Smooth muscle cell (in vitro differentiated cells): ENCODE measurements at regions not wholly inside any gene's neighbourhood (a gene's known extent, or its start where the extent isn't known, plus 50 kb on each side); places are given as distances from the start of the nearest gene placed in this dataset.

Source experiments
- DNase-seq: peaks from one replicate; lab custom pipeline; 2025; ENCODE audit not compliant: unreplicated experiment; lab: John Stamatoyannopoulos, UW
- H2AFZ ChIP-seq: fragments of 200-600 bp; sonication (generic); 2 replicates; pipeline ENCODE4 v1.6.0; 2016; ENCODE audit warnings: antibody characterized with exemption, low read depth, mild to moderate bottlenecking
- H3F3A ChIP-seq: fragments of 200-600 bp; sonication (generic); 2 replicates; pipeline ENCODE4 v1.6.0; 2017; ENCODE audit warnings: antibody characterized with exemption, low read depth
- H3K27ac ChIP-seq: fragments of 200-600 bp; sonication (generic); 2 replicates; pipeline ENCODE4 v1.5.1; 2016; ENCODE audit warnings: low read depth, mild to moderate bottlenecking
- H3K27me3 ChIP-seq: fragments of 200-600 bp; sonication (generic); 2 replicates; pipeline ENCODE4 v1.6.1; 2016; ENCODE audit warnings: low read depth, mild to moderate bottlenecking
- H3K36me3 ChIP-seq: fragments of 200-600 bp; sonication (generic); 2 replicates; pipeline ENCODE4 v1.5.1; 2016; ENCODE audit warnings: low read depth
- H3K4me1 ChIP-seq: fragments of 200-600 bp; sonication (generic); 2 replicates; pipeline ENCODE4 v1.5.1; 2016; ENCODE audit warnings: low read depth
- H3K4me2 ChIP-seq: fragments of 200-600 bp; sonication (generic); 2 replicates; pipeline ENCODE4 v1.6.0; 2016; ENCODE audit warnings: mild to moderate bottlenecking
- H3K4me3 ChIP-seq: fragments of 200-600 bp; sonication (generic); 2 replicates; pipeline ENCODE4 v1.5.1; 2016; ENCODE audit warnings: mild to moderate bottlenecking
- H3K79me2 ChIP-seq: fragments of 200-600 bp; sonication (generic); 2 replicates; pipeline ENCODE4 v1.6.0; 2016; ENCODE audit warnings: low read depth, mild to moderate bottlenecking
- H3K9ac ChIP-seq: fragments of 200-600 bp; sonication (generic); 2 replicates; pipeline ENCODE4 v1.6.0; 2016; ENCODE audit warnings: low read depth
- H3K9me3 ChIP-seq: fragments of 200-600 bp; sonication (generic); replicated peaks from 2 replicates; pipeline ENCODE4 v1.5.1; 2016; ENCODE audit warnings: low read depth
- H4K20me1 ChIP-seq: fragments of 200-600 bp; sonication (generic); 2 replicates; pipeline ENCODE4 v1.6.0; 2016; ENCODE audit warnings: low read depth
- WGBS: methylation state at CpG from one replicate; pipeline ENCODE4 v1.1.7; 2016; ENCODE audit warnings: low lambda C conversion rate; 5-methylcytosine and 5-hydroxymethylcytosine counted together
- TF ChIP-seq, protein P1 (sequence below): fragments of 200-600 bp; sonication (generic); IDR thresholded peaks from 2 replicates; pipeline ENCODE4 v1.5.1; 2017; ENCODE audit warnings: borderline replicate concordance, mild to moderate bottlenecking, antibody characterized with exemption; ENCODE audit not compliant: insufficient read depth, poor library complexity, severe bottlenecking

DNA sequence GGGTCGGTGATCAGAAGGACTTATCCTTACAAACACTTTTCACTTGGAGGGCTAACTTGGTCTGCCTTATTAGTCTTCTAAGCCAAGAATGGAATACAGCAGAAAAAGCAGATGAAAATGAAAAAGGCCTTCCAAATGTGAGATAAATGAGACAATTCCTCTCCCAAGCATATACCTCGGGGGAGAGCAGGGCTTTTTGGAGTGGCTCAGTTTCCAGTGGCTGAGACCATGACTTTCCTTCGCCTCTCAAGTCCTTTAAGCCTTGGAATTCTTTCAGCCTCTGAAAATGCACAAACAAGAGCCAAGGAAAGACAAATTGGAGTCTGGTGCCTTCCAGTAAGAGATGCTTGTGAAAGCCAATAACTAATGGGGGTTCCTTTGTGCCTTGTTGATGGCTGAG is 130.9 kb downstream of the DTWD1 start:
- H2AFZ ChIP-seq: no peak overlapping the region

DNA sequence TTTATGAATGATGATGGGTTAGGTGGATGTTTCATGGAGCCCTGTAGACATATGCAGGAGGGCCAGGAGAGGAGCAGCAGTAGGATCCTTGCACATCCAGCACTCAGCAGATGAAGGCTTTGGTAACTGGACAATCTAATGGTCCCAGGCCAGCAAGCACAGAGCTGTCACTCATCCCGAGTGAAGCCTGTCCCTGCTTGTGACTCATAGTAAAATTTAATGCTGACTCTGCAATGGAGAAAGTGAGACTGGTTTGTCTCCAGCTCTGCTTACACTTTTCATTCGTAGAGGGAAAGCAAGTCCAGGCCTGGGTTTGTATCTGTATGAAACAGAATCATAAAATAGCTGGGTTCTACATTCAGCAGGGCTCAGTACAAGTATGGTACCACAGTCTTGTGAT is 131.7 kb downstream of the DTWD1 start:
- H3K27ac ChIP-seq: no peak overlapping the region
- H4K20me1 ChIP-seq: no peaks in the 10 kb centered on the region
- no peaks in the 10 kb centered on the region for H3K9me3 ChIP-seq
- no peak overlapping the region for H3K9ac ChIP-seq
- H3K27me3 ChIP-seq: no peaks in the 10 kb centered on the region
- no peak overlapping the region for H2AFZ ChIP-seq
- H3K4me2 ChIP-seq: no peak overlapping the region
- 57% methylated on average over 2 of the region's 2 CpGs for WGBS
- no peaks in the 10 kb centered on the region for H3K36me3 ChIP-seq
- DNase-seq: no peak
- no peaks in the 10 kb centered on the region for H3F3A ChIP-seq
- no peaks in the 10 kb centered on the region for H3K79me2 ChIP-seq
- H3K4me1 ChIP-seq: no peaks in the 10 kb centered on the region
- TF ChIP-seq, protein P1, sequence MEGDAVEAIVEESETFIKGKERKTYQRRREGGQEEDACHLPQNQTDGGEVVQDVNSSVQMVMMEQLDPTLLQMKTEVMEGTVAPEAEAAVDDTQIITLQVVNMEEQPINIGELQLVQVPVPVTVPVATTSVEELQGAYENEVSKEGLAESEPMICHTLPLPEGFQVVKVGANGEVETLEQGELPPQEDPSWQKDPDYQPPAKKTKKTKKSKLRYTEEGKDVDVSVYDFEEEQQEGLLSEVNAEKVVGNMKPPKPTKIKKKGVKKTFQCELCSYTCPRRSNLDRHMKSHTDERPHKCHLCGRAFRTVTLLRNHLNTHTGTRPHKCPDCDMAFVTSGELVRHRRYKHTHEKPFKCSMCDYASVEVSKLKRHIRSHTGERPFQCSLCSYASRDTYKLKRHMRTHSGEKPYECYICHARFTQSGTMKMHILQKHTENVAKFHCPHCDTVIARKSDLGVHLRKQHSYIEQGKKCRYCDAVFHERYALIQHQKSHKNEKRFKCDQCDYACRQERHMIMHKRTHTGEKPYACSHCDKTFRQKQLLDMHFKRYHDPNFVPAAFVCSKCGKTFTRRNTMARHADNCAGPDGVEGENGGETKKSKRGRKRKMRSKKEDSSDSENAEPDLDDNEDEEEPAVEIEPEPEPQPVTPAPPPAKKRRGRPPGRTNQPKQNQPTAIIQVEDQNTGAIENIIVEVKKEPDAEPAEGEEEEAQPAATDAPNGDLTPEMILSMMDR: no peak
- no peak overlapping the region for H3K4me3 ChIP-seq

More for the DNA sequence above, 130.9 kb downstream of the DTWD1 start:
- WGBS: 89% methylated on average over 3 of the region's 3 CpGs
- TF ChIP-seq, protein P1: no peak
- Histone ChIP-seq H3K9ac (no peak overlapping the region), H3F3A (no peaks in the 10 kb centered on the region), H3K9me3 (no peaks in the 10 kb centered on the region), H3K27me3 (no peaks in the 10 kb centered on the region), H3K36me3 (no peaks in the 10 kb centered on the region), H3K79me2 (no peaks in the 10 kb centered on the region), H3K27ac (no peak overlapping the region), H3K4me2 (no peak overlapping the region), H4K20me1 (no peaks in the 10 kb centered on the region), H3K4me1 (no peaks in the 10 kb centered on the region), H3K4me3 (no peak overlapping the region)
- no peak for DNase-seq

DNA sequence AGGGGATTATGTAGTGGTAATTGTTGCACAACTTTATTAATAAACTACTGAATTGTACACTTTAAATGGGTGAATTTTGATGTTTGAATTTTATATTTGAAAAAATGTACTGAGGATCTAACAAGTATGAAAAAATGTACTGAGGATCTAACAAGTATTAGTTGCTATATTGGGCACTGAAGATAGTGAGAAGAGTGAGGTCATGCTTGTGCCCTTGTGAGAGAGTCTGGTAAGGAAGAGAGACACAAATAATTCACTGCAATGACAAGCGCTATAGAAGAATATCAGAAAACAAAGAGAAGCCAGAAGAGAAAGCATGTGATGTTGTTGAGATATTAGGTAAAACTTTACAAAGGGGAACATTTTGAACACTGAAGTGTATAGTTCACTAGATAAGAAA is 137.6 kb downstream of the DTWD1 start:
- Histone ChIP-seq H3F3A (no peaks in the 10 kb centered on the region), H4K20me1 (no peaks in the 10 kb centered on the region)

DNA sequence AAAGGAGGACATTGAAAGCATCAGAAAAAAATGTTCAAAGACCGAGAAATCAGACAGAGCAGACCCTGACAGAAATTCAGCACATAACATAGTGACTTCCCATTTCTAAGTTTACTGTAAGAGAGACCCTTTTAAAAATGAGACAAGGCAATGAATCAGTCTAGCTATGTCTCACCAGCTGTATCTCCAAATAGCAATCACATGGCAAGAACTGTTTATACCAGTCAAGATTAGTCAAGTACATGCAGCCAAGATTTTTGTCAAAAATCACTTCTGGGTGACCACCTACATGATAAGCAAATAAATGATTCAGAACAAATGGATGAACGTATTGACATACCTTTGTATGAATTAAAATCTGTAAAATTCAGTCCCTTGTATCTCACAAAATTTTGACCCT is 138.0 kb downstream of the DTWD1 start:
- Histone ChIP-seq H3F3A (no peaks in the 10 kb centered on the region), H3K9me3 (peaks cover 12% of the 10 kb centered on the region), H3K27ac (no peak overlapping the region), H3K27me3 (no peaks in the 10 kb centered on the region), H4K20me1 (no peaks in the 10 kb centered on the region), H2AFZ (no peak overlapping the region), H3K79me2 (no peaks in the 10 kb centered on the region), H3K9ac (no peak overlapping the region), H3K36me3 (peaks cover 9% of the 10 kb centered on the region), H3K4me1 (no peaks in the 10 kb centered on the region), H3K4me3 (no peak overlapping the region), H3K4me2 (no peak overlapping the region)
- TF ChIP-seq, protein P1: no peak
- 80% methylated on average over 2 of the region's 2 CpGs for WGBS
- DNase-seq: no peak

More for the DNA sequence above, 137.6 kb downstream of the DTWD1 start:
- peaks cover 9% of the 10 kb centered on the region for H3K36me3 ChIP-seq
- WGBS: 94% methylated on average over 1 of the region's 1 CpG
- no peak overlapping the region for H3K4me2 ChIP-seq
- H3K27me3 ChIP-seq: no peaks in the 10 kb centered on the region
- H3K27ac ChIP-seq: no peak overlapping the region
- DNase-seq: no peak
- H3K9me3 ChIP-seq: peaks cover 12% of the 10 kb centered on the region
- no peaks in the 10 kb centered on the region for H3K79me2 ChIP-seq
- no peaks in the 10 kb centered on the region for H3K4me1 ChIP-seq
- H2AFZ ChIP-seq: no peak overlapping the region
- no peak overlapping the region for H3K4me3 ChIP-seq
- TF ChIP-seq, protein P1: no peak
- H3K9ac ChIP-seq: no peak overlapping the region
